Gastrocnemius medialis (tissue), 4 donors: ENCODE measurements at regions not wholly inside any gene's neighbourhood (a gene's known extent, or its start where the extent isn't known, plus 50 kb on each side); places are given as distances from the start of the nearest gene placed in this dataset.

ENCODE experiments used
- CTCF ChIP-seq, 5 experiments: fragments of 450-650 bp in 3 of 5; fragments of 200-600 bp in 2 of 5; sonication (generic) in 2 of 5; IDR thresholded peaks in 4 of 5; conservative IDR thresholded peaks in 1 of 5; 1 replicate in 4 of 5; 2 replicates in 1 of 5; pipeline ENCODE4 v1.5.1; 2016 to 2019; ENCODE audit warnings: antibody characterized with exemption in 5 of 5, mild to moderate bottlenecking in 3 of 5, moderate library complexity in 3 of 5
- POLR2A ChIP-seq, 2 donors: fragments of 450-650 bp; IDR thresholded peaks; one replicate each; pipeline ENCODE4 v1.6.1; 2017; ENCODE audit warnings: antibody characterized with exemption in 2 of 2, mild to moderate bottlenecking in 2 of 2, moderate library complexity in 2 of 2

- no peak for TF ChIP-seq CTCF (IDR thresholded peaks at IDR 0.05 in 4 of 5, conservative IDR thresholded peaks at IDR 0.05 in 1 of 5)
- TF ChIP-seq POLR2A (IDR thresholded peaks at IDR 0.05) = no peak
Observed at GRCh38 chr9:29100762-29101161, 1527.5 kb upstream of the C9orf72 start.
